ENCODE measurements at regions not wholly inside any gene's neighbourhood (a gene's known extent, or its start where the extent isn't known, plus 50 kb on each side); places are given as distances from the start of the nearest gene placed in this dataset.
A peak's percentile ranks its signal among the peaks of the same experiment; 100 is the strongest.
"Not testable (repeated sequence)": the region's sequence is repeated elsewhere in the genome, so short reads cannot be mapped to it uniquely, and the experiment has no call there.

- DNase-seq, result not testable (repeated sequence)
Measured at GRCh38 chr13:21263909-21264308, 87.5 kb downstream of the MRPL57 start.

- DNase-seq, result not testable (repeated sequence)
Measured at GRCh38 chr13:21268485-21268884, 92.0 kb downstream of the MRPL57 start.

- DNase-seq, result not testable (repeated sequence)
Measured at GRCh38 chr13:21272439-21272838, 96.0 kb downstream of the MRPL57 start.

GRCh38 chr13:21274457-21274856 lies 98.0 kb downstream of the MRPL57 start:
- not testable (repeated sequence) for DNase-seq

- DNase-seq, result no peak
Measured at GRCh38 chr13:21282065-21282464, 105.6 kb downstream of the MRPL57 start.

GRCh38 chr13:21287331-21287907 lies 111.0 kb downstream of the MRPL57 start:
- no peak for DNase-seq

- DNase-seq, result no peak
Measured at GRCh38 chr13:21289475-21289874, 113.0 kb downstream of the MRPL57 start.

- not testable (repeated sequence) for DNase-seq
Measured at GRCh38 chr13:21290442-21291002, 114.1 kb downstream of the MRPL57 start.

- DNase-seq, result no peak
Measured at GRCh38 chr13:21291840-21292239, 115.4 kb downstream of the MRPL57 start.

- peak; percentile 58 for DNase-seq
Measured at GRCh38 chr13:21296991-21297390, 120.5 kb downstream of the MRPL57 start.

- DNase-seq, result no peak
Measured at GRCh38 chr13:21297447-21297846, 121.0 kb downstream of the MRPL57 start.

- DNase-seq, result peak; percentile 97
Measured at GRCh38 chr13:21297914-21298831, 121.7 kb downstream of the MRPL57 start.

- DNase-seq, result no peak
Measured at GRCh38 chr13:21304256-21304655, 127.8 kb downstream of the MRPL57 start.

GRCh38 chr13:21306300-21307073 lies 130.0 kb downstream of the MRPL57 start:
- not testable (repeated sequence) for DNase-seq

- DNase-seq, result not testable (repeated sequence)
Measured at GRCh38 chr13:21307158-21307557, 130.7 kb downstream of the MRPL57 start.

GRCh38 chr13:21308906-21309305 lies 132.4 kb downstream of the MRPL57 start:
- DNase-seq, result no peak

GRCh38 chr13:21309542-21310172 lies 133.2 kb downstream of the MRPL57 start:
- no peak for DNase-seq

GRCh38 chr13:21310220-21310619 lies 133.8 kb downstream of the MRPL57 start:
- no peak for DNase-seq

GRCh38 chr13:21314976-21315375 lies 138.5 kb downstream of the MRPL57 start:
- not testable (repeated sequence) for DNase-seq

- no peak for DNase-seq
Measured at GRCh38 chr13:21316376-21316775, 139.9 kb downstream of the MRPL57 start.

- peak; percentile 66 for DNase-seq
Measured at GRCh38 chr13:21318891-21319532, 140.1 kb downstream of the ZDHHC20 start.

Data from retina (tissue), 1 donor.